Pancreas (tissue), 10 donors: ENCODE measurements at regions not wholly inside any gene's neighbourhood (a gene's known extent, or its start where the extent isn't known, plus 50 kb on each side); places are given as distances from the start of the nearest gene placed in this dataset.

ENCODE experiments used
- ATAC-seq, 4 donors: fragments of 200-7000 bp; cut with Tn5 transposase; one replicate each; pipeline versions ENCODE4 v1.8.0 to v1.9.1; 2020; ENCODE audit warnings: mild to moderate bottlenecking in 4 of 4, moderate library complexity in 4 of 4
- DNase-seq, 6 donors: peaks; one replicate each; pipeline ENCODE4 v3.0.0-alpha.2; 2020
- FAIRE-seq: peaks from 2 replicates; lab custom pipeline; 2012; peaks lifted over from hg19 to GRCh38; lab: Jason Lieb, UNC
- H3K27ac ChIP-seq, 4 donors: fragments of 200-600 bp; sonication (generic); 1 replicate in 3 of 4; 2 replicates in 1 of 4; pipeline versions ENCODE4 v1.5.0 to v1.8.0; 2020
- H3K27me3 ChIP-seq, 4 donors: fragments of 200-600 bp; one replicate each; pipeline ENCODE4 v1.8.0; 2021
- H3K36me3 ChIP-seq, 3 donors: fragments of 200-600 bp; sonication (generic) in 1 of 3; one replicate each; pipeline versions ENCODE4 v1.5.0 to v1.8.0; 2020 to 2021
- H3K4me1 ChIP-seq, 3 donors: fragments of 200-600 bp; one replicate each; pipeline ENCODE4 v1.8.0; 2021
- H3K4me3 ChIP-seq, 4 donors: fragments of 200-600 bp; sonication (generic) in 2 of 4; one replicate each; pipeline versions ENCODE4 v1.5.0 to v1.8.0; 2020 to 2021
- H3K9me3 ChIP-seq, 4 donors: fragments of 200-600 bp; one replicate each; pipeline ENCODE4 v1.8.0; 2021
- CTCF ChIP-seq, 4 donors: fragments of 200-600 bp; sonication (generic) in 3 of 4; IDR thresholded peaks; one replicate each; pipeline versions ENCODE4 v1.5.0 to v1.8.0; 2021; ENCODE audit warnings: antibody characterized with exemption in 4 of 4
- WGBS, 2 donors: extraction: QIAGEN DNeasy Blood & Tissue Kit; methylation state at CpG; one replicate each; pipeline ENCODE4 v1.1.7; 2013; 5-methylcytosine and 5-hydroxymethylcytosine counted together
- intact Hi-C, 3 donors: fragments of 100-400 bp; cut with DNase I; formaldehyde crosslinking; loops; one replicate each; pipeline versions ENCODE4 v1.11.1 to v1.14.2; 2022
- donor health status: healthy with polysubstance abuse.
- donor health status: DM: no; HTN: no; CAD: no; lungs with moderate emphysema.
- donor health status: DM: no; HTN: no; CAD: no.
- donor health status: control.
- donor health status: control.
- donor health status: Bipolar disorder and iron deficiency.
- donor health status: DM: yes; HTN: yes; CAD: no.
- donor health status: DM: no; HTN: no; CAD: no.
- donor health status: DM: no; HTN: no; CAD: no.
- donor health status: DM: yes; HTN: yes; CAD: no.

DNA sequence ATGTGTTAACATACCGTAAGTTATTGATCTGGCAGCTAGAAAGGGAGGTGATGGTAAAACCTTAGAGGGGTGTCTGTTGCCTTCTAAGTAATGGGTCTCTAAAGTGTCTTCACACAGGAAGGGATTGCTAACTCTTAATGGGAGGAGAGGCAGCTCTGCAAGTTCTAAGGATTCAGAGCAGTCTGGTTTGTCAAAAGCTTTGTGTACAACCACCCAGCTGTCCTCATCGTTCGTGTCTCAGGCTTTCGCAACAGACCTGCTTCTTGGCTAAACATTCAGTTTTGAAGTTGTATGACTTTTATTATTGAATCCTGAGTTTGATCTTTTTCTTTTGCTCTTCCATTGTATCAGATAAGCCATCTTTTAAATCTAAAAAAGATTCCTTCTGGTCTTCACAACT, 404.9 kb downstream of the SQOR start:
- H3K4me1 ChIP-seq = no peaks in the 10 kb centered on the region
- H3K9me3 ChIP-seq = no peaks in the 10 kb centered on the region
- H3K27me3 ChIP-seq = no peaks in the 10 kb centered on the region
- no peak overlapping the region for H3K27ac ChIP-seq
- no peak overlapping the region for H3K4me3 ChIP-seq
- ATAC-seq (no peak), DNase-seq (no peak), FAIRE-seq (no peak)
- intact Hi-C loops = no loop called here
- TF ChIP-seq CTCF (IDR thresholded peaks at IDR 0.05) = no peak
- WGBS, 2 donors = 78 to 80% methylated on average over 4 of the region's 4 CpGs
- H3K36me3 ChIP-seq = no peaks in the 10 kb centered on the region

GRCh38 chr15:46041905-46042304, 407.1 kb downstream of the SQOR start:
- no peak for TF ChIP-seq CTCF (IDR thresholded peaks at IDR 0.05)
- FAIRE-seq (no peak), DNase-seq (no peak), ATAC-seq (no peak)
- H3K4me1 ChIP-seq = no peaks in the 10 kb centered on the region
- H3K4me3 ChIP-seq = no peak overlapping the region
- H3K27ac ChIP-seq = no peak overlapping the region
- H3K36me3 ChIP-seq = no peaks in the 10 kb centered on the region
- 71 to 83% methylated on average over 5 of the region's 5 CpGs for WGBS, 2 donors
- intact Hi-C loops = no loop called here
- no peaks in the 10 kb centered on the region for H3K27me3 ChIP-seq
- H3K9me3 ChIP-seq = no peaks in the 10 kb centered on the region

DNA sequence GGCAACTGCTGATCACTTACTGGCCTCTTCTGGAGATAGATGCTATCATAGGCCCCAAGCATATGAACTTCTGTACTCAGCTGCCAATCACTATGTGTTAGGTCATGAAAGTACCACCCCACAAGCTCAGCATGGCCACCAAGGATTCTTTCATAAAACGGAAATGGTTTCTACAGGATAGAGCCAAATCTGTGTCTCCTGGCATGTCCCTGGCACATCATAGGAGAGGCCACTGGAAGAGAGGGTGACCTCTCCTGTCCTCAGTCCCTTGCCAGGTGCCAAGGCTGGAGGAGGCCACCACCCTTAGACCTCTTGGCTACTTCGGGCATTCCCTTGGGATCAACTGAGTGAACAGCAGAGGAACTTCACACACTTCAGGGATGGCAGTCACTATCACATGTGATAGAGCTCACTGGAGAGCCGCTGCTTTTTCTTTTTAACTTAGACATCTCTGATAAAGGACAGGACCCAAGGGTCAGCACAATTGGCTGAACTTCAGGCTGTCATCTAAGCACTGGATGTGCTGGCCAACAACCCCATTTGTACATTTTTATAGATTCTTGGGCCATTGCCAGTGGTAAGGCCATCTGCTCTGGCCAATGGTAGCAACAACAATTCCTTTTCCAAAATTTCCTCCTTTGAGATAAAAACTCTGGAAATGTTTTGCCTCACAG, 425.2 kb downstream of the SQOR start:
- DNase-seq (peak in 1 of 6 donors; percentile 4), ATAC-seq (peak in 1 of 4 donors; percentile 19), FAIRE-seq (no peak)
- intact Hi-C loops = no loop called here
- H3K27me3 ChIP-seq = no peaks in the 10 kb centered on the region
- no peaks in the 10 kb centered on the region for H3K4me1 ChIP-seq
- H3K9me3 ChIP-seq = no peaks in the 10 kb centered on the region
- H3K36me3 ChIP-seq = no peaks in the 10 kb centered on the region
- 81 to 84% methylated on average over 3 of the region's 3 CpGs for WGBS, 2 donors
- no peak overlapping the region for H3K27ac ChIP-seq
- no peak overlapping the region for H3K4me3 ChIP-seq
- TF ChIP-seq CTCF (IDR thresholded peaks at IDR 0.05) = no peak

GRCh38 chr15:46061002-46061401, 426.2 kb downstream of the SQOR start:
- DNase-seq (no peak), FAIRE-seq (no peak), ATAC-seq (no peak)
- intact Hi-C loops = no loop called here
- Histone ChIP-seq H3K4me1 (no peaks in the 10 kb centered on the region), H3K4me3 (no peak overlapping the region), H3K27me3 (no peaks in the 10 kb centered on the region), H3K27ac (no peak overlapping the region), H3K36me3 (no peaks in the 10 kb centered on the region), H3K9me3 (no peaks in the 10 kb centered on the region)
- TF ChIP-seq CTCF (IDR thresholded peaks at IDR 0.05) = no peak
- 77 to 79% methylated on average over 5 of the region's 5 CpGs for WGBS, 2 donors

GRCh38 chr15:46077220-46077619, 442.4 kb downstream of the SQOR start:
- FAIRE-seq (no peak), ATAC-seq (peak in 3 of 4 donors; percentile 53 to 78 (median 77)), DNase-seq (peak in 3 of 6 donors; percentile 10 to 16 (median 15))
- Histone ChIP-seq H3K36me3 (no peaks in the 10 kb centered on the region), H3K9me3 (no peaks in the 10 kb centered on the region), H3K27me3 (no peaks in the 10 kb centered on the region), H3K4me3 (no peak overlapping the region), H3K4me1 (no peaks in the 10 kb centered on the region), H3K27ac (no peak overlapping the region)
- intact Hi-C loops = no loop called here
- 37 to 43% methylated on average over 2 of the region's 2 CpGs for WGBS, 2 donors
- no peak for TF ChIP-seq CTCF (IDR thresholded peaks at IDR 0.05)
